SH-SY5Y (cell line): ENCODE measurements at regions not wholly inside any gene's neighbourhood (a gene's known extent, or its start where the extent isn't known, plus 50 kb on each side); places are given as distances from the start of the nearest gene placed in this dataset.

Experiments
- GATA2 ChIP-seq: IDR thresholded peaks from 2 replicates; pipeline ENCODE4 v1.6.1; 2011; ENCODE audit warnings: mild to moderate bottlenecking, low read depth, low read length
- GATA3 ChIP-seq: IDR thresholded peaks from 2 replicates; pipeline ENCODE4 v1.6.1; 2011; ENCODE audit warnings: low read depth, mild to moderate bottlenecking, low read length, moderate library complexity

DNA sequence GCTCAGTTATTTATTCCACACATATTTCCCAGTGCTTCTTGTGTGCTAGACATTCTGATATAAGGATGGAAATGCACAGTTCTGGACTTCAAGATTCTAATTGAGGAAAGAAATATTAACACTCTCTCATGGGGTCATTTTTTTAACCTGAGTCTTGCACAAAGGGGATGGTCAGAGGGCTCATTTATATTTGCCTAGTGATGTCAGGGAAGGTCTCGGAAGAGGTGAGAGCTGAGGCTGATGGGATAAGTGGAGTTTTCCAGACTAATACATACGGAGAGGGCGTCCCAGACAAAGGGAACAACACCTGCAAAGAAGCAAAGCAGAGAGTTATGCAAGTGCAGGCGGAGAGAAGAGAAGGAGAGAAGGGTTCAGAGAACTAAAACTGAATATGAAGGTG, 1304.6 kb upstream of the TENM4 start:
- no peak for TF ChIP-seq GATA2
- no peak for TF ChIP-seq GATA3
